Gastrocnemius medialis (tissue), 4 donors: ENCODE measurements at regions not wholly inside any gene's neighbourhood (a gene's known extent, or its start where the extent isn't known, plus 50 kb on each side); places are given as distances from the start of the nearest gene placed in this dataset.

Experiments
- CTCF ChIP-seq, 5 experiments: fragments of 450-650 bp in 3 of 5; fragments of 200-600 bp in 2 of 5; sonication (generic) in 2 of 5; IDR thresholded peaks in 4 of 5; conservative IDR thresholded peaks in 1 of 5; 1 replicate in 4 of 5; 2 replicates in 1 of 5; pipeline ENCODE4 v1.5.1; 2016 to 2019; ENCODE audit warnings: antibody characterized with exemption in 5 of 5, mild to moderate bottlenecking in 3 of 5, moderate library complexity in 3 of 5
- POLR2A ChIP-seq, 2 donors: fragments of 450-650 bp; IDR thresholded peaks; one replicate each; pipeline ENCODE4 v1.6.1; 2017; ENCODE audit warnings: antibody characterized with exemption in 2 of 2, mild to moderate bottlenecking in 2 of 2, moderate library complexity in 2 of 2

- TF ChIP-seq CTCF (IDR thresholded peaks at IDR 0.05 in 4 of 5, conservative IDR thresholded peaks at IDR 0.05 in 1 of 5), result no peak
- TF ChIP-seq POLR2A (IDR thresholded peaks at IDR 0.05), result no peak
These were observed 392.6 kb upstream of the MARCKS start for GRCh38 chr6:113464536-113464935.
